Activated CD4-positive, alpha-beta memory T cell treated with anti-CD3 and anti-CD28 coated beads for 36 hours (primary cell): ENCODE measurements at regions not wholly inside any gene's neighbourhood (a gene's known extent, or its start where the extent isn't known, plus 50 kb on each side); places are given as distances from the start of the nearest gene placed in this dataset.
"Not testable (repeated sequence)": the region's sequence is repeated elsewhere in the genome, so short reads cannot be mapped to it uniquely, and the experiment has no call there.

Experiments used
- CTCF ChIA-PET: fragments of 350-600 bp; sonication (Branson Sonifier 250); formaldehyde crosslinking; loops from one replicate; lab custom pipeline; 2021; ENCODE audit warnings: antibody characterized with exemption, inconsistent platforms; lab: Charles Lee
- POLR2A ChIA-PET: fragments of 350-600 bp; sonication (Branson Sonifier 250); formaldehyde crosslinking; loops from one replicate; lab custom pipeline; 2021; ENCODE audit warnings: antibody characterized with exemption; lab: Charles Lee
- DNase-seq: peaks from one replicate; pipeline ENCODE4 v3.0.0-alpha.2; 2020
- H3K27ac Mint-ChIP-seq: one replicate; pipeline ENCODE4 v1.8.0; 2021; ENCODE audit warnings: mixed read lengths
- H3K27me3 Mint-ChIP-seq: one replicate; pipeline ENCODE4 v1.8.0; 2021; ENCODE audit warnings: mixed read lengths
- H3K36me3 Mint-ChIP-seq: one replicate; pipeline ENCODE4 v1.8.0; 2021; ENCODE audit warnings: mixed read lengths
- H3K4me1 Mint-ChIP-seq: one replicate; pipeline ENCODE4 v1.8.0; 2021; ENCODE audit warnings: low read depth, mixed read lengths
- H3K4me3 Mint-ChIP-seq: one replicate; pipeline ENCODE4 v1.8.0; 2021; ENCODE audit warnings: mild to moderate bottlenecking, mixed read lengths
- H3K9me3 Mint-ChIP-seq: one replicate; pipeline ENCODE4 v1.8.0; 2021; ENCODE audit warnings: mixed read lengths
- intact Hi-C: fragments of 100-400 bp; cut with micrococcal nuclease; formaldehyde crosslinking; loops from one replicate; pipeline ENCODE4 v1.15.1; 2023

- Mint-ChIP-seq H3K27ac (no peak overlapping the region), H3K36me3 (no peaks in the 10 kb centered on the region), H3K27me3 (peaks cover 7% of the 10 kb centered on the region), H3K4me3 (no peak overlapping the region), H3K9me3 (no peaks in the 10 kb centered on the region), H3K4me1 (peaks cover 16% of the 10 kb centered on the region)
- no peak for DNase-seq
- intact Hi-C loops = loop anchor here (1.0 kb wide), 1 partner anchor 43 kb away; no protein-coding TSS in a partner anchor
- POLR2A ChIA-PET = no interaction called here
- CTCF ChIA-PET = no interaction called here
Measured at GRCh38 chr3:43236008-43236407, 50.3 kb upstream of the SNRK start.

DNA sequence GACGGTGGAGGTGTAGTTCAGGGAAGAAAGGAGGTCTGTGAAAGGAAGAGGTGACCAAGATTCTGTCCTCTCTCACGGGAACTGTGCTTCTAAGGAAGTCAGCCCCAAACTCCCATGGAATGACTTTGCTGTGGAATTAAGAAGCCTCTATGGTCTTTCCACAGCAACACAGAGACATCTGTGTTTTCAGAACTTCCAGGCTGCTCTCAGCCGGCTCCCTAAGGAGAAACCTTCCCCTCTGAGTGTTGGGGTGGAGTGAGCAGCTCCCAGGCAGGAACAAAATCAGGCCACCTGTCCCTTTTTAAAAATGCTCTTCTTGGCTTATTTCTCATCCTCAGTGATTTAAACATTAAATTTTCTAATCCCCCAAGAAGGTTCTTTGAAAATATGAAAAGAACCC, 53.3 kb upstream of the SNRK start:
- H3K36me3 Mint-ChIP-seq = peaks cover 2% of the 10 kb centered on the region
- no peak for DNase-seq
- peaks cover 16% of the 10 kb centered on the region for H3K4me1 Mint-ChIP-seq
- intact Hi-C loops = no loop called here
- H3K4me3 Mint-ChIP-seq = no peak overlapping the region
- no peak overlapping the region for H3K27ac Mint-ChIP-seq
- CTCF ChIA-PET = interaction anchor here (0.7 to 2.0 kb wide), 3 partner anchors 47 to 270 kb away, joined by 3 to 7 read pairs (median 7); no protein-coding TSS in a partner anchor
- H3K9me3 Mint-ChIP-seq = peaks cover 3% of the 10 kb centered on the region
- POLR2A ChIA-PET = interaction anchor here (1.2 kb wide), 1 partner anchor 53 kb away, joined by 5 read pairs; the partner anchor contains the start of gene SNRK
- peaks cover 4% of the 10 kb centered on the region for H3K27me3 Mint-ChIP-seq

GRCh38 chr3:43231276-43232000, 54.9 kb upstream of the SNRK start:
- intact Hi-C loops = no loop called here
- Mint-ChIP-seq H3K4me1 (peaks cover 16% of the 10 kb centered on the region), H3K9me3 (peaks cover 19% of the 10 kb centered on the region), H3K36me3 (peaks cover 14% of the 10 kb centered on the region), H3K4me3 (no peak overlapping the region), H3K27me3 (no peaks in the 10 kb centered on the region), H3K27ac (no peak overlapping the region)
- POLR2A ChIA-PET = no interaction called here
- CTCF ChIA-PET = interaction anchor here (0.6 to 1.6 kb wide), 4 partner anchors 20 to 270 kb away, joined by 3 to 9 read pairs (median 3); no protein-coding TSS in a partner anchor
- DNase-seq = no peak

DNA sequence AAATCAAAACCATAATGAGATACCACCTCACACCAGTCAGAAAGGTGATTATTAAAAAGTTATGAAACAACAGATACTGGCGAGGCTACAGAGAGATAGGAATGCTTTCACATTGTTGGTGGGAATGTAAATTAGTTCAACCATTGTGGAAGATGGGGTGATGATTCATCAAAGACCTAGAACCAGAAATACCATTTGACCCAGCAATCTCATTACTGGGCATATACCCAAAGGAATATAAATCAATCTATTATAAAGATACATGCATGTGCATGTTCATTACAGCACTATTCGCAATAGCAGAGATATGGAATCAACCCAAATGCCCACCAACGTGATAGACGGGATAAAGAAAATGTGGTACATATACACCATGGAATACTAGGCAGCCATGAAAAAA, 56.5 kb upstream of the SNRK start:
- POLR2A ChIA-PET, H3K27me3 Mint-ChIP-seq, H3K27ac Mint-ChIP-seq, CTCF ChIA-PET, H3K4me3 Mint-ChIP-seq, intact Hi-C loops, DNase-seq: not testable (repeated sequence)
- Mint-ChIP-seq H3K4me1 (peaks cover 16% of the 10 kb centered on the region), H3K9me3 (peaks cover 19% of the 10 kb centered on the region), H3K36me3 (peaks cover 14% of the 10 kb centered on the region)

DNA sequence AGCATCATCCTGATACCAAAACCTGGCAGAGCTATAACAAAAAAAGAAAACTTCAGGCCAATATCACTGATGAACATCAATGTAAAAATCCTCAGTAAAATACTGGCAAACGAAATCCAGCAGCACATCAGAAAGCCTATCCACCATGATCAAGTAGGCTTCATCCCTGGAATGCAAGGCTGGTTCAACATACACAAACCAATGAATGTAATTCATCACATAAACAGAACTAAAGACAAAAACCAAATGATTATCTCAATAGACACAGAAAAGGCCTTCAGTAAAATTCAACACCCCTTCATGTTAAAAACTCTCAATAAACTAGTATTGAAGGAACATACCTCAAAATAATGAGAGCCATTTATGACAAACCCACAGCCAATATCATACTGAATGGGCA, 58.7 kb upstream of the SNRK start:
- DNase-seq, POLR2A ChIA-PET, H3K27me3 Mint-ChIP-seq, H3K4me3 Mint-ChIP-seq, H3K27ac Mint-ChIP-seq, intact Hi-C loops: not testable (repeated sequence)
- H3K9me3 Mint-ChIP-seq = peaks cover 19% of the 10 kb centered on the region
- H3K36me3 Mint-ChIP-seq = peaks cover 14% of the 10 kb centered on the region
- H3K4me1 Mint-ChIP-seq = peaks cover 22% of the 10 kb centered on the region
- CTCF ChIA-PET = interaction anchor here (1.8 kb wide), 1 partner anchor 151 kb away, joined by 6 read pairs; no protein-coding TSS in a partner anchor

DNA sequence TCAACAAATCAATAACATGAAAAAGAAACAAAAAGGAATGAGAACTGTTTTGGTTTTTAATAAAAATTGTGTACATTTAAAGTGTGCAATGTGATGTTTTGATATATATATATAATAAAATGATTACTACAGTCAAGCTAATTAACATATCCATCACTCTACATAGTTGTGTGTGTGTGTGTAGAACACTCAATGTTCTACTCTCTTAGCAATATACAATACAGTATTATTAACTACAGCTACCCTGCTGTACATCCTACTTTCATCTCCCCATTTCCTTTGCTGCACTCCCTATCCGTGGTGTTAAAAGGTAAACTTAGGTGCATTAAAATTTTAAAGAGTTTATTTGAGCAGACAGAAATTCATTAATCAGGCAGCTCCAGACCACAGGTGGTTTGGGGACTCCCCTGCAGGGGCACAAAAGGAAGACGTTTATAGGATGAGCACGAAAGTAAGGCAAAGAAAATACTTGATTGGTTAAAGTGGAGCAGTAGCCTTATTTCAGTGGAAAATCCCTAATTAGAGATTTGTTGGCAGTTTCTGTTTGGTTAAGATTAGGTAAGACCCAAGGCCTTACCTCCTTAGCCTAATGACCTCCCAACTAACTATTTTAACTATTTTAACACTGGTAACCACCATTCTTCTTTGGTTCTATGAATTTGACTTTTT, 61.8 kb upstream of the SNRK start:
- Mint-ChIP-seq H3K27me3 (no peaks in the 10 kb centered on the region), H3K4me1 (peaks cover 43% of the 10 kb centered on the region), H3K4me3 (no peak overlapping the region), H3K27ac (no peak overlapping the region), H3K9me3 (peaks cover 19% of the 10 kb centered on the region), H3K36me3 (peaks cover 14% of the 10 kb centered on the region)
- ChIA-PET CTCF (interaction anchor here (1.2 to 2.0 kb wide), 3 partner anchors 151 to 155 kb away, joined by 3 to 9 read pairs (median 6); no protein-coding TSS in a partner anchor), POLR2A (no interaction called here)
- DNase-seq = no peak
- intact Hi-C loops = loop anchor here (1.0 to 5.0 kb wide), 3 partner anchors 63 to 278 kb away; partner anchors contain the start of gene SNRK

DNA sequence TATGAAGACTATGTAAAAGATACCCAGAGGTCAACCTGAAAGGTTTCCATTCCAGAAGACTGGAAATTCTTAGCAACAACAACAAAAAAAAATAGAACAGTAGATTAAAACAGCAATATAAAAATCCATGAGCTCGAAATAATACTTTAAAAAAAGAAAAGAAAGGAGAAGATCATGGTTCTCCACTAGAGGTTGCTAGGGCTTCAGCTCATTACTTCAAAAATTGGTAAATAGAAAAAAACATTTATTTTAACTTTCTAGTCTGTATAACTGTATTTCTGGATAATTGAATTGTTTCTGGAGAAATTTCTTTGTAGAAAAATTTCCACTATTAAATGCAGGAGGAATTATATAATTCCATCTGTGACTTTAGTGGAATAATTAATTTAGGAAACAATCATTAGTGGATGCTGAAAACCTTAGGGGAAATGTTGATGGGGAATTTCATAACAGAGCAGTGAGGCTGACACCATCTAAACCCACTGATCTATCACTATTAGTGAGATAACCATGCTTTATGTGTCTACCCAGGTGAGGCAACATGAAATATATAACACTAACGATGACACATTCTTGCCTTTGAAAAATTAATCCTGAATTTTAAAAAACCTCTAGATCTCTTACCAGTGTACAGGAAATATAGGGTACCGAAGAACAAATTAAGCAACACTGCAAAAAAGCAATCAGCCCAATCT, 62.5 kb upstream of the SNRK start:
- peaks cover 19% of the 10 kb centered on the region for H3K9me3 Mint-ChIP-seq
- no peak for DNase-seq
- ChIA-PET POLR2A (no interaction called here), CTCF (interaction anchor here (0.6 to 2.0 kb wide), 21 partner anchors 10 to 662 kb away, joined by 3 to 9 read pairs (median 3); no protein-coding TSS in a partner anchor)
- H3K27ac Mint-ChIP-seq = no peak overlapping the region
- intact Hi-C loops = loop anchor here (1.0 to 5.0 kb wide), 3 partner anchors 63 to 279 kb away; partner anchors contain the start of gene SNRK
- peaks cover 14% of the 10 kb centered on the region for H3K36me3 Mint-ChIP-seq
- H3K27me3 Mint-ChIP-seq = no peaks in the 10 kb centered on the region
- no peak overlapping the region for H3K4me3 Mint-ChIP-seq
- peaks cover 45% of the 10 kb centered on the region for H3K4me1 Mint-ChIP-seq

DNA sequence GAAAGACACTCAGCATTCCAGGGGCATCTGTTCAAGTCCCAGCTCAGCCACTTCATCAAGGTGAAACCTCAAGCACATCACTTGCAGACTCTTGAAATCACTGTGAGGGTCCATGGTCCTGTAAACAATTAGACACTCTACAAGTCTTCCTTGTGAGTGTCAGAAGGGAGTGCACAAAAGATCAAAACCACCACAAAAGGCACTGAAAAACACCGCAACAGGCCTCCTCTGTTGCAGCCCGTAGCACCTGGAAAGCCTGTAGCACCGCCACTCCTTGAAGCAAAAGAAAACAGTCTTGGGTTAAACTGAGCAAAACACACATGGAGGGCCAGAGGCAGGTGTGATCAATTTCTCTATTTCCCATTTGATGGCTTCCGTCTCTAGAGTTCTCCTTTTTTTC, 63.8 kb upstream of the SNRK start:
- POLR2A ChIA-PET = no interaction called here
- Mint-ChIP-seq H3K9me3 (peaks cover 12% of the 10 kb centered on the region), H3K27ac (no peak overlapping the region), H3K4me3 (no peak overlapping the region), H3K36me3 (peaks cover 8% of the 10 kb centered on the region), H3K27me3 (no peaks in the 10 kb centered on the region), H3K4me1 (peaks cover 49% of the 10 kb centered on the region)
- DNase-seq = no peak
- intact Hi-C loops = loop anchor here (5.0 kb wide), 1 partner anchor 65 kb away; the partner anchor contains the start of gene SNRK
- CTCF ChIA-PET = interaction anchor here (0.6 to 2.0 kb wide), 4 partner anchors 17 to 155 kb away, joined by 4 to 6 read pairs (median 4); no protein-coding TSS in a partner anchor

- intact Hi-C loops = loop anchor here (5.0 kb wide), 1 partner anchor 66 kb away; the partner anchor contains the start of gene SNRK
- Mint-ChIP-seq H3K27me3 (no peaks in the 10 kb centered on the region), H3K4me3 (no peak overlapping the region), H3K9me3 (no peaks in the 10 kb centered on the region), H3K4me1 (peaks cover 61% of the 10 kb centered on the region), H3K36me3 (no peaks in the 10 kb centered on the region), H3K27ac (no peak overlapping the region)
- CTCF ChIA-PET = no interaction called here
- POLR2A ChIA-PET = no interaction called here
- no peak for DNase-seq
Measured at GRCh38 chr3:43221076-43221475, 65.3 kb upstream of the SNRK start.

DNA sequence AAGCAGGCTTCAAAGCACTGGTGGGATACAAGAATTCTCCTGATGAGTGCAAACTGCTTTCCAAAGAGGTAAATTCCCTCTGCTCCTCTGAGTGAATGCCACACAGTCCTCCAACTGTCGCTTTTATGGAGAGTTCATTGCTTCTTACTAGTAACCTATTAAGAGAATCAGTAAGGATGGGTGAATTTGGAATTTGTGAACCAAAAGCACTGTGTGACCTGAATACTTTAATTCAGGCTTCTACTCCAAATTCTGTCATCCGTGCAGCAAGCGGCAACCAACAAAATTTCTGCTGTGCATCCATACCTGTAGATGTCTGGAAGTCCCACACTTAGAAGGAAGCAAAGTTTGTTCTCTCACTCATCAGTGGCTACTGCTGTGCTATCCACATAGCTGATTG, 66.7 kb upstream of the SNRK start:
- Mint-ChIP-seq H3K27ac (no peak overlapping the region), H3K36me3 (no peaks in the 10 kb centered on the region), H3K4me3 (no peak overlapping the region), H3K27me3 (no peaks in the 10 kb centered on the region), H3K9me3 (no peaks in the 10 kb centered on the region), H3K4me1 (peaks cover 56% of the 10 kb centered on the region)
- POLR2A ChIA-PET = no interaction called here
- DNase-seq = no peak
- intact Hi-C loops = loop anchor here (5.0 kb wide), 1 partner anchor 68 kb away; the partner anchor contains the start of gene SNRK
- CTCF ChIA-PET = interaction anchor here (0.9 kb wide), 1 partner anchor 158 kb away, joined by 3 read pairs; no protein-coding TSS in a partner anchor

DNA sequence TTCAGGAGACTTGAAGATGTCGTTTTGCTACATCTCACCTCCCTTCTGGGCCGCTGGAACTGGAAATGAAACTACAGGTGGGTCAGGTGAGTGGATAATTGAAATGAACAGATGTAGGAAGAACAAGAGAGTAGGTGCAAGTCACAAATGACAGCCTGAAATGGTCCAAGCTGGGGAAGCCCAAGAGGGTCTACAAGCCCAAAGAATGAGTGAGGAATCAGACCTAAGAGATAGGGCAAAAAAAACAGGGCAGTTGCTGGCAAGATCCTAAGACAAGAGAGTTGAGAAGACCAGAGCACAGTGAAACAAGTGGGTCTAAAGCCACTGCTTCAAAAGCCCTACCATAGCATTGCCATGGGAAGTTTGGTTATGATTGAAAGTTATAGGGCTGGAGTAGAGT, 67.4 kb upstream of the SNRK start:
- no peak overlapping the region for H3K4me3 Mint-ChIP-seq
- intact Hi-C loops = no loop called here
- POLR2A ChIA-PET = no interaction called here
- CTCF ChIA-PET = interaction anchor here (0.9 kb wide), 1 partner anchor 159 kb away, joined by 3 read pairs; no protein-coding TSS in a partner anchor
- no peak for DNase-seq
- H3K27me3 Mint-ChIP-seq = no peaks in the 10 kb centered on the region
- H3K9me3 Mint-ChIP-seq = no peaks in the 10 kb centered on the region
- peaks cover 51% of the 10 kb centered on the region for H3K4me1 Mint-ChIP-seq
- H3K27ac Mint-ChIP-seq = no peak overlapping the region
- no peaks in the 10 kb centered on the region for H3K36me3 Mint-ChIP-seq
